Esophagus muscularis mucosa (tissue), 4 donors: ENCODE measurements at regions not wholly inside any gene's neighbourhood (a gene's known extent, or its start where the extent isn't known, plus 50 kb on each side); places are given as distances from the start of the nearest gene placed in this dataset.

Experiments
- EP300 ChIP-seq: sonication (generic); formaldehyde crosslinking; IDR thresholded peaks from one replicate; pipeline ENCODE4 v1.6.1; 2017; ENCODE audit warnings: antibody characterized with exemption
- POLR2A ChIP-seq: fragments of 450-650 bp; IDR thresholded peaks from one replicate; pipeline ENCODE4 v1.6.1; 2017; ENCODE audit warnings: antibody characterized with exemption, moderate library complexity, mild to moderate bottlenecking, low read depth
- POLR2AphosphoS5 ChIP-seq, 2 donors: sonication (generic); formaldehyde crosslinking; IDR thresholded peaks; one replicate each; pipeline ENCODE4 v1.6.1; 2017; ENCODE audit warnings: antibody characterized with exemption in 2 of 2
- TF ChIP-seq, protein P1 (sequence below), 3 experiments: fragments of 200-600 bp in 2 of 3; fragments of 450-650 bp in 1 of 3; sonication (generic) in 2 of 3; IDR thresholded peaks; one replicate each; pipeline ENCODE4 v1.5.1; 2017 to 2019; ENCODE audit warnings: antibody characterized with exemption in 3 of 3, mild to moderate bottlenecking in 2 of 3, moderate library complexity in 1 of 3

DNA sequence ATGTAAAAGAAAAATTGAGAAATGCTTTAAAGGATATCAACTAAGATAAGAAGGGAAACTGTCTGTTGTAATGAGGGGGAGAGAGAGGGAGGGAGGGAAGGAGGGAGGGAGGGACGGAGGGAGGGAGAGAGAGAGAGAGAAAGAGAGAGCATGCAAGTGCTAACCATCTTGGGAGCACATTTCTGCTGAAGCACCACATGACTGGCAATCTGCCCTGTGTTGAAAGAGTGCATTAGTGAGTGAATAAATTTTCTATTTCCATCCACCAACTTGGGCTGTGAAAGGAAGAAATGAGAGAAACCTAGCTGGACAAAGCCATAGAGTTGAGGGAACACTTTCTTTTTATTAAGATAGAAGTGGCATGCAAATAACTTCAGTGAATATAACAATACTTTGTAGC is 110.7 kb downstream of the TMX3 start:
- TF ChIP-seq, protein P1, sequence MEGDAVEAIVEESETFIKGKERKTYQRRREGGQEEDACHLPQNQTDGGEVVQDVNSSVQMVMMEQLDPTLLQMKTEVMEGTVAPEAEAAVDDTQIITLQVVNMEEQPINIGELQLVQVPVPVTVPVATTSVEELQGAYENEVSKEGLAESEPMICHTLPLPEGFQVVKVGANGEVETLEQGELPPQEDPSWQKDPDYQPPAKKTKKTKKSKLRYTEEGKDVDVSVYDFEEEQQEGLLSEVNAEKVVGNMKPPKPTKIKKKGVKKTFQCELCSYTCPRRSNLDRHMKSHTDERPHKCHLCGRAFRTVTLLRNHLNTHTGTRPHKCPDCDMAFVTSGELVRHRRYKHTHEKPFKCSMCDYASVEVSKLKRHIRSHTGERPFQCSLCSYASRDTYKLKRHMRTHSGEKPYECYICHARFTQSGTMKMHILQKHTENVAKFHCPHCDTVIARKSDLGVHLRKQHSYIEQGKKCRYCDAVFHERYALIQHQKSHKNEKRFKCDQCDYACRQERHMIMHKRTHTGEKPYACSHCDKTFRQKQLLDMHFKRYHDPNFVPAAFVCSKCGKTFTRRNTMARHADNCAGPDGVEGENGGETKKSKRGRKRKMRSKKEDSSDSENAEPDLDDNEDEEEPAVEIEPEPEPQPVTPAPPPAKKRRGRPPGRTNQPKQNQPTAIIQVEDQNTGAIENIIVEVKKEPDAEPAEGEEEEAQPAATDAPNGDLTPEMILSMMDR (IDR thresholded peaks at IDR 0.05): no peak
- TF ChIP-seq POLR2AphosphoS5 (IDR thresholded peaks at IDR 0.05) (no peak), EP300 (no peak), POLR2A (no peak)
